Progenitor cell of endocrine pancreas (in vitro differentiated cells): ENCODE measurements at regions not wholly inside any gene's neighbourhood (a gene's known extent, or its start where the extent isn't known, plus 50 kb on each side); places are given as distances from the start of the nearest gene placed in this dataset.

ENCODE experiments used
- DNase-seq: peaks from one replicate; pipeline ENCODE4 v3.0.0; 2021; ENCODE audit warnings: low spot score; ENCODE audit not compliant: unreplicated experiment
- H3K27ac Mint-ChIP-seq: 2 replicates; pipeline ENCODE4 v1.8.0; 2021; ENCODE audit warnings: mild to moderate bottlenecking, moderate library complexity, mixed read lengths
- H3K27me3 Mint-ChIP-seq: 2 replicates; pipeline ENCODE4 v1.8.0; 2021; ENCODE audit warnings: mixed read lengths
- H3K36me3 Mint-ChIP-seq: 2 replicates; pipeline ENCODE4 v1.8.0; 2022; ENCODE audit warnings: mixed read lengths; ENCODE audit not compliant: insufficient read depth
- H3K4me1 Mint-ChIP-seq: 2 replicates; pipeline ENCODE4 v1.8.0; 2021; ENCODE audit warnings: low read depth, mixed read lengths
- H3K4me3 Mint-ChIP-seq: 2 replicates; pipeline ENCODE4 v1.8.0; 2021; ENCODE audit warnings: low read depth, mild to moderate bottlenecking, moderate library complexity, mixed read lengths
- H3K9me3 Mint-ChIP-seq: 2 replicates; pipeline ENCODE4 v1.8.0; 2021; ENCODE audit warnings: low read depth, mixed read lengths
- CTCF ChIP-seq: fragments of 200-600 bp; sonication (generic); IDR thresholded peaks from one replicate; pipeline ENCODE4 v1.5.0; 2021; ENCODE audit warnings: antibody characterized with exemption, mild to moderate bottlenecking; ENCODE audit not compliant: unreplicated experiment

- Mint-ChIP-seq H3K9me3 (no peaks in the 10 kb centered on the region), H3K36me3 (no peaks in the 10 kb centered on the region), H3K27me3 (no peaks in the 10 kb centered on the region), H3K27ac (no peak overlapping the region), H3K4me1 (peaks cover 7% of the 10 kb centered on the region), H3K4me3 (no peak overlapping the region)
- no peak for DNase-seq
- TF ChIP-seq CTCF = no peak
These were observed 381.5 kb downstream of the TFAP2A start for GRCh38 chr6:10033223-10033829.

- Mint-ChIP-seq H3K4me1 (peaks cover 7% of the 10 kb centered on the region), H3K27ac (no peak overlapping the region), H3K9me3 (no peaks in the 10 kb centered on the region), H3K27me3 (peaks cover 2% of the 10 kb centered on the region), H3K36me3 (no peaks in the 10 kb centered on the region), H3K4me3 (no peak overlapping the region)
- no peak for TF ChIP-seq CTCF
- no peak for DNase-seq
These were observed 383.3 kb downstream of the TFAP2A start for GRCh38 chr6:10031617-10032016.

- H3K4me3 Mint-ChIP-seq = no peak overlapping the region
- DNase-seq = no peak
- TF ChIP-seq CTCF = peak; percentile 61
These were observed 383.8 kb downstream of the TFAP2A start for GRCh38 chr6:10030942-10031537.

GRCh38 chr6:10028222-10028621 lies 386.7 kb downstream of the TFAP2A start:
- Mint-ChIP-seq H3K27ac (no peak overlapping the region), H3K9me3 (no peaks in the 10 kb centered on the region), H3K36me3 (no peaks in the 10 kb centered on the region), H3K4me3 (no peak overlapping the region), H3K4me1 (peaks cover 3% of the 10 kb centered on the region), H3K27me3 (peaks cover 2% of the 10 kb centered on the region)
- DNase-seq = no peak
- no peak for TF ChIP-seq CTCF

More at GRCh38 chr6:10030942-10031537, 383.8 kb downstream of the TFAP2A start:
- Mint-ChIP-seq H3K27me3 (peaks cover 2% of the 10 kb centered on the region), H3K4me1 (peaks cover 7% of the 10 kb centered on the region), H3K27ac (no peak overlapping the region), H3K9me3 (no peaks in the 10 kb centered on the region), H3K36me3 (no peaks in the 10 kb centered on the region)

GRCh38 chr6:10019851-10020250 lies 395.0 kb downstream of the TFAP2A start:
- no peak for TF ChIP-seq CTCF

More at GRCh38 chr6:10019851-10020250, 395.0 kb downstream of the TFAP2A start:
- Mint-ChIP-seq H3K4me3 (no peak overlapping the region), H3K36me3 (no peaks in the 10 kb centered on the region), H3K27me3 (peaks cover 7% of the 10 kb centered on the region), H3K27ac (no peak overlapping the region), H3K9me3 (no peaks in the 10 kb centered on the region), H3K4me1 (peaks cover 3% of the 10 kb centered on the region)
- no peak for DNase-seq
